ENCODE measurements at regions not wholly inside any gene's neighbourhood (a gene's known extent, or its start where the extent isn't known, plus 50 kb on each side); places are given as distances from the start of the nearest gene placed in this dataset.

- no peak overlapping the region for H3K27ac ChIP-seq (ENCODE audit: low read depth in 1 of 3, low read length in 2 of 3)
- H3K4me3 ChIP-seq (ENCODE audit: low read depth in 1 of 3, low read length in 3 of 3): no peak overlapping the region
- H3K36me3 ChIP-seq (ENCODE audit: control insufficient read depth in 3 of 3, insufficient read depth in 2 of 3, low read depth in 1 of 3, low read length in 3 of 3): no peaks in the 10 kb centered on the region
- FAIRE-seq: no peak
- peaks cover 0 to 3% (median 2%) of the 10 kb centered on the region in 3 donors for H3K27me3 ChIP-seq (ENCODE audit: control insufficient read depth in 3 of 3, insufficient read depth in 3 of 3, low read length in 3 of 3)
- peaks cover 0 to 3% (median 0%) of the 10 kb centered on the region in 3 donors for H3K4me1 ChIP-seq (ENCODE audit: control insufficient read depth in 3 of 3, insufficient read depth in 2 of 3, low read depth in 1 of 3, low read length in 2 of 3)
- H3K9me3 ChIP-seq (ENCODE audit: control insufficient read depth in 2 of 2, insufficient read depth in 1 of 2, low read depth in 1 of 2, low read length in 1 of 2): no peaks in the 10 kb centered on the region
- 93 to 98% (median 93%) methylated on average over 2 of the region's 2 CpGs for WGBS, 3 donors
- no peak for DNase-seq
Measured at GRCh38 chr10:28384557-28384956, 81.7 kb upstream of the MPP7 start.

DNA sequence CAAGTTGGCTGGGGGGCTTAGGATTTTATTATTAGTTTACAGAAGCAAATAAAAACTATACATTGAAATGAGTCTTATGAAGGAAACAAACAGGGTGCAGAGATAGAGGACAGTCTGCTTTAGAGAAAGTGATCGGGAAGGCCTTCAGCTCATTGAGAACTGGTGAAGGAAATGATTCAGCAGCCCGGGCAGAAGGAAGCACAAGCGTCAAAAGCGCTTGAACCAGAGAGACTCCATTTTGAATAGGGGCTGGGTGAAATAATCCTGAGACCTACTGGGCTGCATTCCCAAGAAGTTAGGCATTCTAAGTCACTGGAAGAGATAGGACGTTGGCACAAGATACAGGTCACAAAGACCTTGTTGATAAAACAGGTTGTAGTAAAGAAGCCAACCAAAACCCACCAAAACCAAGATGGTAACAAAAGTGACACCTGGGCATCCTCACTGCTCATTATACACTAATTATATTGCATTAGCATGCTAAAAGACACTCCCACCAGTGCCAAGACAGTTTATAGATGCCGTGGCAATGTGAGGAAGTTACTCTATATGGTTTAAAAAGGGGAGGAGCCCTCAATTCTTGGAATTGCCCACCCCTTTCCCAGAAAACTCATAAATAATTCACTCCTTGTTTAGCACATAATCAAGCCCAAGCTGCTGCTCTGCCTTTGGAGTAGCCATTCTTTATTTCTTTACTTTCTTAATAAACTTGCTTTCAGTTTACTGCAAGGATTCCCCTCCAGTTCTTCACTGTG lies 83.1 kb upstream of the MPP7 start:
- Histone ChIP-seq H3K27me3 (ENCODE audit: control insufficient read depth in 3 of 3, insufficient read depth in 3 of 3, low read length in 3 of 3) (peaks cover 0 to 3% (median 2%) of the 10 kb centered on the region in 3 donors), H3K36me3 (ENCODE audit: control insufficient read depth in 3 of 3, insufficient read depth in 2 of 3, low read depth in 1 of 3, low read length in 3 of 3) (no peaks in the 10 kb centered on the region), H3K4me1 (ENCODE audit: control insufficient read depth in 3 of 3, insufficient read depth in 2 of 3, low read depth in 1 of 3, low read length in 2 of 3) (peaks cover 0 to 3% (median 0%) of the 10 kb centered on the region in 3 donors), H3K4me3 (ENCODE audit: low read depth in 1 of 3, low read length in 3 of 3) (no peak overlapping the region), H3K27ac (ENCODE audit: low read depth in 1 of 3, low read length in 2 of 3) (no peak overlapping the region), H3K9me3 (ENCODE audit: control insufficient read depth in 2 of 2, insufficient read depth in 1 of 2, low read depth in 1 of 2, low read length in 1 of 2) (no peaks in the 10 kb centered on the region)
- no peak for FAIRE-seq
- WGBS, 3 donors: 70 to 78% (median 76%) methylated on average over 6 of the region's 6 CpGs
- DNase-seq: no peak

- WGBS, 3 donors: 70 to 72% (median 72%) methylated on average over 4 of the region's 4 CpGs
- no peak for FAIRE-seq
- Histone ChIP-seq H3K27me3 (ENCODE audit: control insufficient read depth in 3 of 3, insufficient read depth in 3 of 3, low read length in 3 of 3) (peaks cover 0 to 3% (median 2%) of the 10 kb centered on the region in 3 donors), H3K4me1 (ENCODE audit: control insufficient read depth in 3 of 3, insufficient read depth in 2 of 3, low read depth in 1 of 3, low read length in 2 of 3) (peaks cover 0 to 3% (median 0%) of the 10 kb centered on the region in 3 donors), H3K9me3 (ENCODE audit: control insufficient read depth in 2 of 2, insufficient read depth in 1 of 2, low read depth in 1 of 2, low read length in 1 of 2) (peaks cover 0 to 3% of the 10 kb centered on the region in 2 donors), H3K36me3 (ENCODE audit: control insufficient read depth in 3 of 3, insufficient read depth in 2 of 3, low read depth in 1 of 3, low read length in 3 of 3) (no peaks in the 10 kb centered on the region), H3K27ac (ENCODE audit: low read depth in 1 of 3, low read length in 2 of 3) (no peak overlapping the region), H3K4me3 (ENCODE audit: low read depth in 1 of 3, low read length in 3 of 3) (no peak overlapping the region)
- no peak for DNase-seq
Measured at GRCh38 chr10:28386503-28386868, 83.6 kb upstream of the MPP7 start.

DNA sequence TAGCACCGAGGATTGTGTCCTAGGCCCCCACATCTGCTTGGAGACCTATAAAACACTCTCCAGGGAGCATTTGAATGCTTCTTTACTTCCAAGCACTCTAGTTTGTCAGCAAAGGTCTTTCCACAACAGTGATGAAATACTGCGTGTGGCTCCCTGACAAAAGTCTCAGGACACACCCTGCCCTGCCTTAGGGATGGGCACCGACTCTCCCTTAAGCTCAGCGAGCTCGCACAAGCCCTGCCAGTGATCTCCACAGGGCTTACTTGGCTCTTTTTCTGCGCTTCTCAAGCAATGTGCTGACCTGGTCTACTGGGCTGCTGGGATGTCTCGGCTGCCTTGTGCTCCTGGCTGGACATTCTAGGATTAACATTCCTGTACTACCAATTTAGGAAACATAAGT lies 84.3 kb upstream of the MPP7 start:
- peaks cover 0 to 3% of the 10 kb centered on the region in 2 donors for H3K9me3 ChIP-seq (ENCODE audit: control insufficient read depth in 2 of 2, insufficient read depth in 1 of 2, low read depth in 1 of 2, low read length in 1 of 2)
- peaks cover 0 to 3% (median 0%) of the 10 kb centered on the region in 3 donors for H3K4me1 ChIP-seq (ENCODE audit: control insufficient read depth in 3 of 3, insufficient read depth in 2 of 3, low read depth in 1 of 3, low read length in 2 of 3)
- WGBS, 3 donors: 22 to 75% (median 53%) methylated on average over 7 of the region's 7 CpGs
- no peak for FAIRE-seq
- no peak overlapping the region for H3K4me3 ChIP-seq (ENCODE audit: low read depth in 1 of 3, low read length in 3 of 3)
- no peaks in the 10 kb centered on the region for H3K36me3 ChIP-seq (ENCODE audit: control insufficient read depth in 3 of 3, insufficient read depth in 2 of 3, low read depth in 1 of 3, low read length in 3 of 3)
- H3K27me3 ChIP-seq (ENCODE audit: control insufficient read depth in 3 of 3, insufficient read depth in 3 of 3, low read length in 3 of 3): peaks cover 0 to 3% (median 2%) of the 10 kb centered on the region in 3 donors
- DNase-seq: peak in 1 of 2 donors; percentile 82
- H3K27ac ChIP-seq (ENCODE audit: low read depth in 1 of 3, low read length in 2 of 3): no peak overlapping the region

DNA sequence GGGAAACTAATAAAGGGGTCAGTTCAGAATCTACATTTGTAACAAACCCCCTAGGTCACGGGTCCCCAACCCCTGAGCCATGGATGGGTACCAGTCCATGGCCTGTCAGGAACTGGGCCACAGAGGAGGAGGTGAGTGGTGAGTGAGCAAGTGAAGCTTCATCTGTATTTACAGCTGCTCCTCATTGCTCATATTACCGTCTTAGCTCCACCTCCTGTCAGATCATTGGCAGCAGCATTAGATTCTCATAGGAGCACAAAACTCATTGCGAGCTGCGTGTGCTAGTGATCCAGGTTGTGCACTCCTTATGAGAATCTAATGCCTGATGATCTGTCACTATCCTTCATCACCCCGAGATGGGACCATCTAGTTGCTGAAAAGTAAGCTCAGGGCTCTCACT lies 88.4 kb upstream of the MPP7 start:
- FAIRE-seq: no peak
- Histone ChIP-seq H3K4me3 (ENCODE audit: low read depth in 1 of 3, low read length in 3 of 3) (no peak overlapping the region), H3K36me3 (ENCODE audit: control insufficient read depth in 3 of 3, insufficient read depth in 2 of 3, low read depth in 1 of 3, low read length in 3 of 3) (no peaks in the 10 kb centered on the region), H3K4me1 (ENCODE audit: control insufficient read depth in 3 of 3, insufficient read depth in 2 of 3, low read depth in 1 of 3, low read length in 2 of 3) (no peaks in the 10 kb centered on the region), H3K9me3 (ENCODE audit: control insufficient read depth in 2 of 2, insufficient read depth in 1 of 2, low read depth in 1 of 2, low read length in 1 of 2) (peaks cover 0 to 3% of the 10 kb centered on the region in 2 donors), H3K27ac (ENCODE audit: low read depth in 1 of 3, low read length in 2 of 3) (no peak overlapping the region), H3K27me3 (ENCODE audit: control insufficient read depth in 3 of 3, insufficient read depth in 3 of 3, low read length in 3 of 3) (peaks cover 0 to 3% (median 2%) of the 10 kb centered on the region in 3 donors)
- no peak for DNase-seq
- 77 to 89% (median 85%) methylated on average over 5 of the region's 5 CpGs for WGBS, 3 donors

- WGBS, 3 donors: 12 to 16% (median 12%) methylated on average over 8 of the region's 8 CpGs
- Histone ChIP-seq H3K27ac (ENCODE audit: low read depth in 1 of 3, low read length in 2 of 3) (no peak overlapping the region), H3K36me3 (ENCODE audit: control insufficient read depth in 3 of 3, insufficient read depth in 2 of 3, low read depth in 1 of 3, low read length in 3 of 3) (no peaks in the 10 kb centered on the region), H3K4me1 (ENCODE audit: control insufficient read depth in 3 of 3, insufficient read depth in 2 of 3, low read depth in 1 of 3, low read length in 2 of 3) (peaks cover 0 to 9% (median 0%) of the 10 kb centered on the region in 3 donors), H3K27me3 (ENCODE audit: control insufficient read depth in 3 of 3, insufficient read depth in 3 of 3, low read length in 3 of 3) (no peaks in the 10 kb centered on the region), H3K9me3 (ENCODE audit: control insufficient read depth in 2 of 2, insufficient read depth in 1 of 2, low read depth in 1 of 2, low read length in 1 of 2) (peaks cover 0 to 3% of the 10 kb centered on the region in 2 donors), H3K4me3 (ENCODE audit: low read depth in 1 of 3, low read length in 3 of 3) (no peak overlapping the region)
- DNase-seq (peak; percentile 75 to 76), FAIRE-seq (no peak)
Measured at GRCh38 chr10:28393956-28394568, 91.2 kb upstream of the MPP7 start.

GRCh38 chr10:28396331-28396730 lies 93.5 kb upstream of the MPP7 start:
- H3K27me3 ChIP-seq (ENCODE audit: control insufficient read depth in 3 of 3, insufficient read depth in 3 of 3, low read length in 3 of 3): no peaks in the 10 kb centered on the region
- H3K4me1 ChIP-seq (ENCODE audit: control insufficient read depth in 3 of 3, insufficient read depth in 2 of 3, low read depth in 1 of 3, low read length in 2 of 3): peaks cover 3 to 20% (median 6%) of the 10 kb centered on the region in 3 donors
- FAIRE-seq: no peak
- no peak overlapping the region for H3K4me3 ChIP-seq (ENCODE audit: low read depth in 1 of 3, low read length in 3 of 3)
- no peaks in the 10 kb centered on the region for H3K36me3 ChIP-seq (ENCODE audit: control insufficient read depth in 3 of 3, insufficient read depth in 2 of 3, low read depth in 1 of 3, low read length in 3 of 3)
- H3K9me3 ChIP-seq (ENCODE audit: control insufficient read depth in 2 of 2, insufficient read depth in 1 of 2, low read depth in 1 of 2, low read length in 1 of 2): peaks cover 0 to 1% of the 10 kb centered on the region in 2 donors
- no peak overlapping the region for H3K27ac ChIP-seq (ENCODE audit: low read depth in 1 of 3, low read length in 2 of 3)
- 67 to 83% (median 80%) methylated on average over 4 of the region's 4 CpGs for WGBS, 3 donors
- DNase-seq: no peak

DNA sequence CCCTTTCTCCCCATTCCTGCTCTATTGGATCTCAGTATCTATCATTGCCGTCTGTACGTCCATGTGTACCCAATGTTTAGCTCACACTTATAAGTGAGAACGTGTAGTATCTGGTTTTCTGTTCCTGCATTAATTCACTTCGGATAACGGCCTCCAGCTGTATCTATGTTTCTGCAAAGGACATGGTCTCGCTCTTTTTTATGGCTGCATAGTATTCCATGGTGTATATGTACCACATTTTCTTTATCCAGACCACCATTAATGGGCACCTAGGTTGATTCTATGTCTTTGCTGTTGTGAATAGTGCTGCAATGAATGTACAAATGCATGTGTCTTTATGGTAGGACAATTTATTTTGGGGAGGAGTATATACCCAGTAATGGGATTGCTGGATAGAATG lies 94.4 kb upstream of the MPP7 start:
- H3K36me3 ChIP-seq (ENCODE audit: control insufficient read depth in 3 of 3, insufficient read depth in 2 of 3, low read depth in 1 of 3, low read length in 3 of 3): no peaks in the 10 kb centered on the region
- no peak overlapping the region for H3K4me3 ChIP-seq (ENCODE audit: low read depth in 1 of 3, low read length in 3 of 3)
- no peak for DNase-seq
- H3K4me1 ChIP-seq (ENCODE audit: control insufficient read depth in 3 of 3, insufficient read depth in 2 of 3, low read depth in 1 of 3, low read length in 2 of 3): peaks cover 3 to 20% (median 6%) of the 10 kb centered on the region in 3 donors
- no peak for FAIRE-seq
- WGBS, 3 donors: 94 to 97% (median 95%) methylated on average over 6 of the region's 6 CpGs
- no peaks in the 10 kb centered on the region for H3K9me3 ChIP-seq (ENCODE audit: control insufficient read depth in 2 of 2, insufficient read depth in 1 of 2, low read depth in 1 of 2, low read length in 1 of 2)
- H3K27me3 ChIP-seq (ENCODE audit: control insufficient read depth in 3 of 3, insufficient read depth in 3 of 3, low read length in 3 of 3): no peaks in the 10 kb centered on the region
- H3K27ac ChIP-seq (ENCODE audit: low read depth in 1 of 3, low read length in 2 of 3): no peak overlapping the region
